Glutamatergic neuron (in vitro differentiated cells): ENCODE measurements at regions not wholly inside any gene's neighbourhood (a gene's known extent, or its start where the extent isn't known, plus 50 kb on each side); places are given as distances from the start of the nearest gene placed in this dataset.

ENCODE experiments used
- DNase-seq: peaks from one replicate; pipeline ENCODE4 v3.0.0; 2022
- H3K27ac Mint-ChIP-seq: one replicate; pipeline ENCODE4 v1.8.0; 2020; ENCODE audit warnings: mild to moderate bottlenecking, mixed read lengths, inconsistent platforms; ENCODE audit not compliant: unreplicated experiment
- H3K27me3 Mint-ChIP-seq: one replicate; pipeline ENCODE4 v1.8.0; 2020; ENCODE audit warnings: mild to moderate bottlenecking, moderate library complexity, mixed read lengths, inconsistent platforms; ENCODE audit not compliant: unreplicated experiment
- H3K36me3 Mint-ChIP-seq: one replicate; pipeline ENCODE4 v1.8.0; 2020; ENCODE audit warnings: mild to moderate bottlenecking, mixed read lengths, inconsistent platforms; ENCODE audit not compliant: unreplicated experiment
- H3K4me1 Mint-ChIP-seq: one replicate; pipeline ENCODE4 v1.8.0; 2020; ENCODE audit warnings: mild to moderate bottlenecking, low read depth, mixed read lengths, inconsistent platforms; ENCODE audit not compliant: unreplicated experiment
- H3K4me3 Mint-ChIP-seq: one replicate; pipeline ENCODE4 v1.8.0; 2020; ENCODE audit warnings: mild to moderate bottlenecking, mixed read lengths, inconsistent platforms; ENCODE audit not compliant: unreplicated experiment
- H3K9me3 Mint-ChIP-seq: one replicate; pipeline ENCODE4 v1.8.0; 2020; ENCODE audit warnings: mild to moderate bottlenecking, moderate library complexity, mixed read lengths, inconsistent platforms; ENCODE audit not compliant: unreplicated experiment
- TF ChIP-seq, protein P1 (sequence below): fragments of 200-600 bp; sonication (generic); IDR thresholded peaks from one replicate; pipeline ENCODE4 v1.5.0; 2021; ENCODE audit not compliant: partially characterized antibody, unreplicated experiment

DNA sequence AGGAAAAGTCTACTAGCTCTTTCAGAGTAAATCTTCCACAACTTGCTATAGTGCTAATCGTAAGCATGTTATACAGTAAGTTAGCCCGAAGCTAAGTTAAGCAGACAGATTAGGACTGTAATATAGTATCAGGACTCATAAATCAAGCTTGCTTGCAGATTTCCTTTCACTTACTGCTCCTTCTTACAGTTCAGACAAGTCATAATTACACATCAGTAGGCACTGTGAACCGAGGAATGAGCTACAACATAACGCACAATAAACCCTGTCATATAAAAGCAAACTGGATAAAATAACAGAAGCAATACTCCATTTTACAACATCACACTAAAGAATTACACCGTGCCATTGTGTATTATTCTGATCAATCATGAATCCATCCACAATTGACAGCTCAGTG, 832.6 kb upstream of the ZEB2 start:
- Mint-ChIP-seq H3K27me3 (no peaks in the 10 kb centered on the region), H3K4me3 (no peak overlapping the region), H3K36me3 (no peaks in the 10 kb centered on the region), H3K9me3 (no peaks in the 10 kb centered on the region), H3K27ac (no peak overlapping the region), H3K4me1 (no peaks in the 10 kb centered on the region)
- TF ChIP-seq, protein P1, sequence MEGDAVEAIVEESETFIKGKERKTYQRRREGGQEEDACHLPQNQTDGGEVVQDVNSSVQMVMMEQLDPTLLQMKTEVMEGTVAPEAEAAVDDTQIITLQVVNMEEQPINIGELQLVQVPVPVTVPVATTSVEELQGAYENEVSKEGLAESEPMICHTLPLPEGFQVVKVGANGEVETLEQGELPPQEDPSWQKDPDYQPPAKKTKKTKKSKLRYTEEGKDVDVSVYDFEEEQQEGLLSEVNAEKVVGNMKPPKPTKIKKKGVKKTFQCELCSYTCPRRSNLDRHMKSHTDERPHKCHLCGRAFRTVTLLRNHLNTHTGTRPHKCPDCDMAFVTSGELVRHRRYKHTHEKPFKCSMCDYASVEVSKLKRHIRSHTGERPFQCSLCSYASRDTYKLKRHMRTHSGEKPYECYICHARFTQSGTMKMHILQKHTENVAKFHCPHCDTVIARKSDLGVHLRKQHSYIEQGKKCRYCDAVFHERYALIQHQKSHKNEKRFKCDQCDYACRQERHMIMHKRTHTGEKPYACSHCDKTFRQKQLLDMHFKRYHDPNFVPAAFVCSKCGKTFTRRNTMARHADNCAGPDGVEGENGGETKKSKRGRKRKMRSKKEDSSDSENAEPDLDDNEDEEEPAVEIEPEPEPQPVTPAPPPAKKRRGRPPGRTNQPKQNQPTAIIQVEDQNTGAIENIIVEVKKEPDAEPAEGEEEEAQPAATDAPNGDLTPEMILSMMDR: no peak
- DNase-seq: no peak

DNA sequence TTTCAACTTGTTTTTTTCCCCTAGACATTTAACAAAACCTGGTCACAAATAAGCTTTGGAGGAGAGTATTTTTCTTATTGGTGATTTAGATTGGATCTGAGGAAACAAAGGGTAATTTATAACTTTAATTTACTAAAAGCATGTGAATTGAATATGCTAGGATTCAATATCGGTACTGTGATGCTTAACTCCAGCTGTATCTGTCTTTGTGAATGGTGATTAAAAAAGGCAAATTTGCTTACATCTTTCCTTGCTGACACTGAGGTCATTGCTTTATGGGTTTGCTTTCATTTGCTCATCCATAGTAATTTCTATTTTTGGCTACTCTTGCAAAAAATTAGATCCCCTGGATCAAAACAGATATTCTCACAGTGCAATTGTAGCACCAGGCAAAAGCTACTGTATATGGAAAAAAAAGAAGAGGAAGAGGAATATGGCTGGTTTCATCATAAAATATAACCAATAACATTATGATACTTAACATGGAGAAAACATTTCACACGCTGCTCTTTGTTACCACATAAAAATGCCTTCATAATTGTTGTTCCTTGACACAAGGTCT, 832.0 kb upstream of the ZEB2 start:
- Mint-ChIP-seq H3K9me3 (no peaks in the 10 kb centered on the region), H3K4me3 (no peak overlapping the region), H3K27me3 (no peaks in the 10 kb centered on the region), H3K27ac (no peak overlapping the region), H3K36me3 (no peaks in the 10 kb centered on the region), H3K4me1 (no peaks in the 10 kb centered on the region)
- DNase-seq: no peak
- TF ChIP-seq, protein P1: no peak

DNA sequence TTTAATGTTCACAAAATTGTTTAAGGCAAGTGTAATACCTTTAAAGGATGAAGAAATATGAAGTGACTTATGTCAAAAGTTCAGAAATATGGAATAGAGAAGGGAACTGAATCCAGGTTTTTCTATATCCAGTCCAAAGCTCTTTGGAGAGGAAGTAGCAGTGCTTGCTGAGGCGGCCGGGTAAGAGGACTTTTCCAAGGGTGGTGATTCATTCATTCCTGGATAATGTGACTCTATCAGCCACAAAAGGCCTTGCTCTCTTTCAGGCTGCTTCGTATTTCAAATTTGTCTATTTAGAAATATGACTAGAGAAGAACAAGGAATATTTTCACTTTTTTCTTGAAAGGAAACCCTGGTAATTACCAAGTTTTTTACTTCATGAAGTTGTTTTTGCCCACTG, 830.1 kb upstream of the ZEB2 start:
- no peaks in the 10 kb centered on the region for H3K36me3 Mint-ChIP-seq
- TF ChIP-seq, protein P1: no peak
- H3K27me3 Mint-ChIP-seq: no peaks in the 10 kb centered on the region
- H3K4me3 Mint-ChIP-seq: no peak overlapping the region
- H3K27ac Mint-ChIP-seq: no peak overlapping the region
- H3K9me3 Mint-ChIP-seq: no peaks in the 10 kb centered on the region
- H3K4me1 Mint-ChIP-seq: no peaks in the 10 kb centered on the region
- DNase-seq: no peak

DNA sequence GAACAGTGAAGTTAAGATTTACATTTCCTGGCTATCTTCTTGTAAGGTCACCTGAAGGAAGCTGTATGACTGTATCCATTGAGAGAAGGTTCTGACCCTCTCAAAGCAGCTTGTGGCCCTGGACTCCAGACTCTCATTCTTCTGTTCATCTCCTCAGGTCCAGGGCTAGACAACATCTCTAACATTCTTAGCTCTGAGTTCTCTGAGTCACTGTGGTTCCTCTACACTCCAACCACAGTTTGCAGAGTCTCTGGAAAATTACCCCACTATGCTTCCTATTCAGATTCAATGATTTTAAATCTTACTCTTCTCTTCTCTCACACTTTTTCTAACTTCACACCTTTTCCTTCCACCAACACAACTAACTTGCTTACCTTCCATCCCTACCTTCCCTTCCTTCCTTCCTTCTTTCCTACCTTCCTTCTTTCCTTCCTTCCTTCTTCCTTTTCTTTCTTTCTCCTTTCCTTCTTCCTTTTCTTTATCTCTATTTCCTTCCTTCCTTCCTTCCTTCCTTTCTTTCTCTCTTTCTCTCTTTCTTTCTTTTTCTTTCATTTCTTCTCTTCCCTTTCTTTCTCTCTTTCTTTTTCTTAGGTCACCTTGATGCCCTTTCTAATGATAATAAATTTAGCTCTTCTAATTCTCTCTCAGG, 824.3 kb upstream of the ZEB2 start:
- H3K4me3 Mint-ChIP-seq: no peak overlapping the region
- no peak for DNase-seq
- H3K27me3 Mint-ChIP-seq: no peaks in the 10 kb centered on the region
- peaks cover 2% of the 10 kb centered on the region for H3K4me1 Mint-ChIP-seq
- H3K36me3 Mint-ChIP-seq: no peaks in the 10 kb centered on the region
- H3K9me3 Mint-ChIP-seq: no peaks in the 10 kb centered on the region
- H3K27ac Mint-ChIP-seq: no peak overlapping the region
- TF ChIP-seq, protein P1: no peak

DNA sequence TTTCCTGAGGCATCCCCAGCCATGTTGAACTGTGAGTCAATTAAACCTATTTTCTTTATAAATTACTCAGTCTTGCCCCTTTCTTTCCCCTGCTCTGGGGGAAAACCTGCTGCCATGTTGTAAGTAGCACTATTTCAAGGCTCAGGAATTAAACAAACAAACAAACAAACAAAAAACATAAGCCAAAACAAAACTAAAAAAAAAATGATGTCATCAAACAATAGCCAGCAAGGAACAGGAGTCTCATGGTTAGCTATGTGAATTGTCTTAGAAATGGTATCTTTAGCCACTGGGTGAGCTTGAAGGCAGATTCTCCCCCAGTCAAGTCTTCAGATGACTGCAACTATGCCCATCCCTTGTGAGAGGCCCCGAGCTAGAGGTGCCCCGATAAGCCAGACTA, 823.4 kb upstream of the ZEB2 start:
- no peak for DNase-seq
- TF ChIP-seq, protein P1: no peak
- peaks cover 2% of the 10 kb centered on the region for H3K4me1 Mint-ChIP-seq
- no peaks in the 10 kb centered on the region for H3K27me3 Mint-ChIP-seq
- H3K9me3 Mint-ChIP-seq: no peaks in the 10 kb centered on the region
- H3K36me3 Mint-ChIP-seq: no peaks in the 10 kb centered on the region
- no peak overlapping the region for H3K27ac Mint-ChIP-seq
- H3K4me3 Mint-ChIP-seq: no peak overlapping the region
